PC-9 (cell line): ENCODE measurements at regions not wholly inside any gene's neighbourhood (a gene's known extent, or its start where the extent isn't known, plus 50 kb on each side); places are given as distances from the start of the nearest gene placed in this dataset.

ENCODE experiments used
- CTCF ChIP-seq: fragments of 200-600 bp; sonication (generic); conservative IDR thresholded peaks from 2 replicates; pipeline ENCODE4 v1.6.1; 2017; ENCODE audit warnings: mixed run types, antibody characterized with exemption, mild to moderate bottlenecking, moderate library complexity
- EZH2 ChIP-seq: fragments of 200-600 bp; sonication (generic); IDR thresholded peaks from 2 replicates; pipeline ENCODE4 v1.8.0; 2017; ENCODE audit warnings: antibody characterized with exemption, low read depth

DNA sequence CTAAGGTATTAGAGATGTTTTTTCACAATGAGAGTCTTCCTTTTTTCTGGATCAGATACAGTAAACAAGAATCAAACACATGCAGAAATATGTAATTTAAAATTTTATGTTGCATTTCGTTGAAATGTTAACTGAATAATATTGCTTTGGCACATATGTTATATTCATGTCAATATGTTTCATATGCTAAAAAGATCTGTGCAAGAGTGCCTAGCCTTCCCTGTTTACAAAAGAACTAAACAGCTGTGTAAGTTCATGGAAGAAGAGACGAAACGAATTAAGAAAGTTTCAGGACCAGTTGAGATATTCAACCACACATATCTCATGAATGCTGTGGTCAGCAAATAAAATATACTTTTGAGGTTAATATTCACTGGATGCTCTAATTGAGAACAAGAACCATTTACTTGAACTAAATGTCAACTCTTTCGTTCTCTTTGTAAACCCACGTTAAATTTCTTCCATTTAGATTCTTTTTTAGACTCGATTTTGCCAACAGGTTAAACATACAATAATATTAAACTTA is 289.5 kb downstream of the FOXG1 start:
- no peak for TF ChIP-seq CTCF
- no peak for TF ChIP-seq EZH2
